NT2/D1 (cell line): ENCODE measurements at regions not wholly inside any gene's neighbourhood (a gene's known extent, or its start where the extent isn't known, plus 50 kb on each side); places are given as distances from the start of the nearest gene placed in this dataset.

Source experiments
- SUZ12 ChIP-seq: IDR thresholded peaks from 2 replicates; pipeline ENCODE4 v1.6.1; 2011; ENCODE audit not compliant: insufficient read length, insufficient read depth; ENCODE audit errors: extremely low read depth
- YY1 ChIP-seq: IDR thresholded peaks from 2 replicates; pipeline ENCODE4 v1.6.1; 2011; ENCODE audit not compliant: insufficient read length, insufficient read depth
- ZNF274 ChIP-seq: IDR thresholded peaks from 2 replicates; pipeline ENCODE4 v1.6.1; 2011; ENCODE audit warnings: mild to moderate bottlenecking, low read depth, low read length

DNA sequence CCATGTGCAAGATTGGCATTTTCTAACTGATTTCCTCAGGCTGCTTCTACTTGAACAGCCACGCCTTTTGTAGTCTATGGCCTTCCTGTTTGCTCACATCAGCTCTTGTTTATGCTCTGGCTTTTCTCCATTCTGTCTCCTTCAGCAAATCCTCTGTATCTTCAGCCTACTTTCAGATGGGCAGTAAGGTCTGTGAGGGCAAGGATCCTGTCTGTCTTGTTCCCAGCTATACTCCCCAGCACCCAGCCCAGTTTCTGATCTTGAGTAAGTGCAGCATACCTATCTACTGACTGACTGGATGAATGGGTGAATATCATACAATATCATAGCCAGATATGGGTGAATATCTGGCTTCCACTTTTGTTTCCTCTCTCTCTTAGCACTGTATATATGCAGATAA is 438.1 kb downstream of the LMO4 start:
- TF ChIP-seq YY1: no peak
- no peak for TF ChIP-seq ZNF274
- TF ChIP-seq SUZ12: no peak
